Stomach smooth muscle (tissue), 2 donors: ENCODE measurements at regions not wholly inside any gene's neighbourhood (a gene's known extent, or its start where the extent isn't known, plus 50 kb on each side); places are given as distances from the start of the nearest gene placed in this dataset.

Experiments used
- H3K27ac ChIP-seq: one replicate; pipeline ENCODE4 v1.7.0; 2013; ENCODE audit warnings: mild to moderate bottlenecking, low read length, inconsistent platforms
- H3K27me3 ChIP-seq, 2 donors: one replicate each; pipeline ENCODE4 v1.7.0; 2013; ENCODE audit warnings: low read length in 2 of 2; ENCODE audit not compliant: insufficient read depth in 2 of 2, control insufficient read depth in 1 of 2
- H3K36me3 ChIP-seq, 2 donors: one replicate each; pipeline ENCODE4 v1.7.0; 2013; ENCODE audit warnings: low read length in 2 of 2; ENCODE audit not compliant: control insufficient read depth in 2 of 2, insufficient read depth in 2 of 2
- H3K4me1 ChIP-seq: one replicate; pipeline ENCODE4 v1.7.0; 2013; ENCODE audit warnings: low read length; ENCODE audit not compliant: control insufficient read depth, insufficient read depth
- H3K4me3 ChIP-seq, 2 donors: one replicate each; pipeline ENCODE4 v1.7.0; 2013; ENCODE audit warnings: low read length in 2 of 2
- H3K9ac ChIP-seq, 2 donors: one replicate each; pipeline ENCODE4 v1.7.0; 2013; ENCODE audit warnings: low read length in 2 of 2, mild to moderate bottlenecking in 1 of 2
- H3K9me3 ChIP-seq, 2 donors: one replicate each; pipeline ENCODE4 v1.7.0; 2013; ENCODE audit warnings: low read length in 2 of 2; ENCODE audit not compliant: control insufficient read depth in 2 of 2
- donor health status: healthy.
- donor health status: Pancreatic carcinoma.

- Histone ChIP-seq H3K4me3 (no peak overlapping the region), H3K9me3 (no peaks in the 10 kb centered on the region), H3K4me1 (no peaks in the 10 kb centered on the region)
Measured at GRCh38 chr6:47117314-47117713, 75.2 kb upstream of the ADGRF1 start.

DNA sequence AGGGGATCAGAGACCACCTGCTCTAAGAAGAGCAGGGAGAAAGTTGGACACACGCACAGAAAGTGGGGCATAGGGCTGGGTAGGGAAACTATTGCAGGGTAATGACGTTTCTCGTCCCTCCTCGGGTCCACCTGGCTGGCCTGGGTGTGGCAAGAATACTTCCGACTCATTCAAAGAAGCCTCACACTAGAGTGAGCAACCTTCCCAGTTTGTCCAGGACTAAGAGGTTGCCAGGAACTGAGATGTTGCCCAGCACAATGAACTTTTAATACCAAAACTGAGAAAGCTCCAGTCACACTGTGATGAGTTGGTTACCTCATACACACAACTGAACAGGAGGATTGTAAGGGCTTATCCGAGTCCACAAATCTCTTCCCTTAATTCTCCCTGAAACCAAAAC is 74.5 kb upstream of the ADGRF1 start:
- H3K4me3 ChIP-seq = no peak overlapping the region
- no peaks in the 10 kb centered on the region for H3K27me3 ChIP-seq
- no peaks in the 10 kb centered on the region for H3K9me3 ChIP-seq
- no peaks in the 10 kb centered on the region for H3K4me1 ChIP-seq
- no peak overlapping the region for H3K9ac ChIP-seq
- no peak overlapping the region for H3K27ac ChIP-seq
- H3K36me3 ChIP-seq = no peaks in the 10 kb centered on the region

More at GRCh38 chr6:47117314-47117713, 75.2 kb upstream of the ADGRF1 start:
- Histone ChIP-seq H3K36me3 (no peaks in the 10 kb centered on the region), H3K27ac (no peak overlapping the region), H3K27me3 (no peaks in the 10 kb centered on the region), H3K9ac (no peak overlapping the region)

- Histone ChIP-seq H3K9me3 (no peaks in the 10 kb centered on the region), H3K27me3 (no peaks in the 10 kb centered on the region), H3K9ac (no peak overlapping the region), H3K27ac (no peak overlapping the region), H3K4me3 (no peak overlapping the region), H3K4me1 (no peaks in the 10 kb centered on the region), H3K36me3 (no peaks in the 10 kb centered on the region)
Measured at GRCh38 chr6:47116086-47116485, 74.0 kb upstream of the ADGRF1 start.

- Histone ChIP-seq H3K9ac (no peak overlapping the region), H3K36me3 (no peaks in the 10 kb centered on the region), H3K27ac (no peak overlapping the region), H3K27me3 (no peaks in the 10 kb centered on the region), H3K4me1 (no peaks in the 10 kb centered on the region), H3K4me3 (no peak overlapping the region), H3K9me3 (no peaks in the 10 kb centered on the region)
Measured at GRCh38 chr6:47114460-47114859, 72.3 kb upstream of the ADGRF1 start.

DNA sequence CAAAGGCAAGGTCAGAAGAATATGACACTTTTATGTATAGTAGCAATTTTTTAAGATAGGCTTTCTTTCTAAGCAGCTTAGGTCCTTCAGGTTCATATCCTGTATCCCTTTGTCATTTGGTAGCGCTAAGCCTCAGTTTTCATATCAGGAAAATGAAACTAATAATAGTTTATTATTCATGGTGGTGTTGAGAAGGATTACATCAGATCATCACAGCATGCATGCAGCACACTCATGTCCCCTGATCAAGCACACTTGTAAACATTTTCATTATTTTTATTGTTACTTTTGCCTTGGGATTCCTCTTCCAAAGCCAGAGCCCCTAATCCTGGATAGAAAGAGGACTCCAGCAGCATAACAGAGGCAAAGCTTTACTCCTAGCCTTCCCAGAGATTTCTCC is 70.2 kb upstream of the ADGRF1 start:
- Histone ChIP-seq H3K27ac (no peak overlapping the region), H3K4me3 (no peak overlapping the region), H3K9ac (no peak overlapping the region), H3K36me3 (no peaks in the 10 kb centered on the region), H3K27me3 (no peaks in the 10 kb centered on the region), H3K4me1 (no peaks in the 10 kb centered on the region), H3K9me3 (no peaks in the 10 kb centered on the region)

DNA sequence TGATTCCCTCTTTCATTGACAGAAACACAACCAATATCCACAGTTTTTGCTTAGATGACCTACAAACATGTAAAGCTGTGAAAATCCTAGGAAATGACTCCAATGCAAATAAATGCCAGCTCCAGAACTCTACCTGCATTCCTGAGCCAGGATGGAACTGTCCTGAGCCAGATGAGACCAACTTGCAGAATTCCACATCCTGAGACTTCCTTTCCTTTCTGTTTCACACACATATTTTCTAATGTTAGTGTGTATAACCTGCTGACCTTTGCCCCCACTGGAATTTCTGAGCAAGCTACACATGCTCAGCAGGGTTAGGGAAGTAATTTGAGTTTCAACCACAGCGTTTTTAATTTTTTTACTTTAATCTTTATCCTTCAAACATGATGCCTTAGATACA is 69.6 kb upstream of the ADGRF1 start:
- no peak overlapping the region for H3K9ac ChIP-seq
- no peaks in the 10 kb centered on the region for H3K27me3 ChIP-seq
- H3K9me3 ChIP-seq = no peaks in the 10 kb centered on the region
- no peaks in the 10 kb centered on the region for H3K36me3 ChIP-seq
- H3K4me1 ChIP-seq = no peaks in the 10 kb centered on the region
- no peak overlapping the region for H3K27ac ChIP-seq
- H3K4me3 ChIP-seq = no peak overlapping the region

DNA sequence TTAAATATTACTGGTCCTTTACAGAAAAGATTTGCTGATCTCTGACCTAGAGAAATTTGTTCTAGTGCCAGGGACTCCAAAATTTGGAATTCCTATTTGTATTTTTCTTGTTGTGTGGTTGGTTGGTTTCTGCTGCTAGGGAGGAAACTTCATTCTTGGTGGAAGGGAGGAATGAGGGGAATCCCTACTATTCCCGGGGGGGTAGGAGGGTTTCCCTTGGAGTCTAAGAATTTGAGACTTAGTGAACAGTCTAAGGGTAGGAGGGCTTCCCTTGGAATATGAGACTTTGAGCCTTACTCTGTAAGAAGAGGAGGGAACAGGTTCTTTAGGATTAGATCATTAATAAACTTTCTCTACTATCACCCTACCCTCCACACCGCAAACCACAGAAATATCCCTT is 67.1 kb upstream of the ADGRF1 start:
- Histone ChIP-seq H3K36me3 (no peaks in the 10 kb centered on the region), H3K9me3 (no peaks in the 10 kb centered on the region), H3K9ac (no peak overlapping the region), H3K27me3 (no peaks in the 10 kb centered on the region), H3K27ac (no peak overlapping the region), H3K4me1 (peaks cover 3% of the 10 kb centered on the region), H3K4me3 (no peak overlapping the region)

- Histone ChIP-seq H3K36me3 (no peaks in the 10 kb centered on the region), H3K9me3 (no peaks in the 10 kb centered on the region), H3K27me3 (no peaks in the 10 kb centered on the region), H3K4me1 (peaks cover 3% of the 10 kb centered on the region), H3K27ac (no peak overlapping the region), H3K9ac (no peak overlapping the region), H3K4me3 (no peak overlapping the region)
Measured at GRCh38 chr6:47106721-47107197, 64.6 kb upstream of the ADGRF1 start.

GRCh38 chr6:47106216-47106615 is 64.1 kb upstream of the ADGRF1 start:
- Histone ChIP-seq H3K9ac (no peak overlapping the region), H3K9me3 (no peaks in the 10 kb centered on the region), H3K27ac (no peak overlapping the region), H3K27me3 (no peaks in the 10 kb centered on the region), H3K4me1 (peaks cover 3% of the 10 kb centered on the region), H3K4me3 (no peak overlapping the region), H3K36me3 (no peaks in the 10 kb centered on the region)

DNA sequence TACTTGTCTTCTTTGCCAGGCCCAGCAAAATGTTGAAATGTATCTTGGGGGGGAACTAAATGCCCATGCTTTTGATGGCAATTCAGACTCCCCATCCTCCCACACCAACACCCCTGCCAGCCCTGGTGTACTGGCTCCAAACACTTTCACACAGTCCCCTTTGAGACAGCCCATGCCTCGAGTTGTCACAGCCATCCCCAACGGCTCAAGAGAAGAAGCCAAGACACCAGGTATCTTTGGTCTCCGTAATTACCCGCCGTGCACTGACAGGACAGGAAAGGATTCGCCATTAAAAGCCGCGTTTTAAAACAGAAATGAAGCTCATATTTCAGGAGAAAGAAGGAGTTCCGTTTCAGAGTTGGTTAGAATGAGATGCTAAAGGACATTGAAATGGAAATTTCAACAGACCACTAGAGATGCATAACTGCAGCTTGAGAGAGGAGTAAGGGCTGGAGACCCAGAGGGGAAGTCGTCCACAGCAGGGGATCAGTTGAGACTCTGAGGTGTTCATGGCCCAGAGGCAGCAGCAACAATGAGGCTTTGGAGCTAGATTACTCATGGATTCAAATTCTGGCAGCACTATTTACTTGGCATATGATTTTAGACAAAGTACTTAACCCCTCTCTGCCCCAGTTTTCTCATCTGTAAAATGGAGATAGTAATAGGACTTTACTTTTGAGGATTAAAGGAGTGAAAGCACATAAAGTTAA is 63.5 kb upstream of the ADGRF1 start:
- H3K27me3 ChIP-seq = no peaks in the 10 kb centered on the region
- no peak overlapping the region for H3K4me3 ChIP-seq
- H3K36me3 ChIP-seq = no peaks in the 10 kb centered on the region
- no peaks in the 10 kb centered on the region for H3K9me3 ChIP-seq
- no peak overlapping the region for H3K27ac ChIP-seq
- H3K9ac ChIP-seq = no peak overlapping the region
- peaks cover 3% of the 10 kb centered on the region for H3K4me1 ChIP-seq

- no peak overlapping the region for H3K27ac ChIP-seq
- H3K9ac ChIP-seq = no peak overlapping the region
- no peaks in the 10 kb centered on the region for H3K36me3 ChIP-seq
- H3K4me1 ChIP-seq = peaks cover 3% of the 10 kb centered on the region
- no peaks in the 10 kb centered on the region for H3K27me3 ChIP-seq
- no peak overlapping the region for H3K4me3 ChIP-seq
- H3K9me3 ChIP-seq = no peaks in the 10 kb centered on the region
Measured at GRCh38 chr6:47103931-47104330, 61.8 kb upstream of the ADGRF1 start.
